HEK293T (cell line): ENCODE measurements at regions not wholly inside any gene's neighbourhood (a gene's known extent, or its start where the extent isn't known, plus 50 kb on each side); places are given as distances from the start of the nearest gene placed in this dataset.

ENCODE experiments used
- ARNT ChIP-seq: fragments of 450-650 bp; IDR thresholded peaks from 2 replicates; pipeline ENCODE4 v1.6.1; 2017; ENCODE audit warnings: mild to moderate bottlenecking
- BHLHE40 ChIP-seq: fragments of 450-650 bp; IDR thresholded peaks from 2 replicates; pipeline ENCODE4 v1.6.1; 2016; ENCODE audit warnings: mild to moderate bottlenecking, moderate library complexity, borderline replicate concordance
- ELF4 ChIP-seq: fragments of 450-650 bp; IDR thresholded peaks from 2 replicates; pipeline ENCODE4 v1.6.1; 2017; ENCODE audit warnings: antibody characterized with exemption
- FOXA1 ChIP-seq: fragments of 450-650 bp; IDR thresholded peaks from 2 replicates; pipeline ENCODE4 v1.6.1; 2016; ENCODE audit warnings: mild to moderate bottlenecking
- FOXK2 ChIP-seq: fragments of 450-650 bp; IDR thresholded peaks from 2 replicates; pipeline ENCODE4 v1.6.1; 2016; ENCODE audit warnings: mild to moderate bottlenecking
- FOXM1 ChIP-seq: fragments of 450-650 bp; IDR thresholded peaks from 2 replicates; pipeline ENCODE4 v1.6.1; 2017; ENCODE audit warnings: mild to moderate bottlenecking, borderline replicate concordance
- L3MBTL2 ChIP-seq: fragments of 450-650 bp; conservative IDR thresholded peaks from 2 replicates; pipeline ENCODE4 v1.6.1; 2016; ENCODE audit warnings: mild to moderate bottlenecking
- NFRKB ChIP-seq: fragments of 450-650 bp; IDR thresholded peaks from 2 replicates; pipeline ENCODE4 v1.6.1; 2016; ENCODE audit warnings: mild to moderate bottlenecking, moderate library complexity
- PKNOX1 ChIP-seq: fragments of 450-650 bp; IDR thresholded peaks from 2 replicates; pipeline ENCODE4 v1.6.1; 2016
- SP1 ChIP-seq: fragments of 450-650 bp; IDR thresholded peaks from 2 replicates; pipeline ENCODE4 v1.6.1; 2017
- SUZ12 ChIP-seq: fragments of 450-650 bp; IDR thresholded peaks from 2 replicates; pipeline ENCODE4 v1.6.1; 2016; ENCODE audit warnings: mild to moderate bottlenecking
- ZNF384 ChIP-seq: fragments of 450-650 bp; IDR thresholded peaks from 2 replicates; pipeline ENCODE4 v1.6.1; 2016

- TF ChIP-seq FOXM1: no peak
- no peak for TF ChIP-seq FOXK2
- TF ChIP-seq BHLHE40: no peak
- TF ChIP-seq ARNT: no peak
- TF ChIP-seq ELF4: no peak
- TF ChIP-seq ZNF384: no peak
- TF ChIP-seq PKNOX1: no peak
- TF ChIP-seq FOXA1: no peak
- no peak for TF ChIP-seq NFRKB
- no peak for TF ChIP-seq SP1
- TF ChIP-seq L3MBTL2: no peak
- no peak for TF ChIP-seq SUZ12
These were observed 120.9 kb upstream of the KCTD7 start for GRCh38 chr7:66507764-66508296.
